Naive thymus-derived CD4-positive, alpha-beta T cell (primary cell): ENCODE measurements at regions not wholly inside any gene's neighbourhood (a gene's known extent, or its start where the extent isn't known, plus 50 kb on each side); places are given as distances from the start of the nearest gene placed in this dataset.

Experiments used
- ATAC-seq: fragments of 150-1000 bp; cut with Tn5 transposase; 2 replicates; pipeline ENCODE4 v1.10.0; 2021; ENCODE audit warnings: mild to moderate bottlenecking, moderate library complexity
- CTCF ChIA-PET: fragments of 350-600 bp; sonication (Branson Sonifier 250); formaldehyde crosslinking; loops from one replicate; lab custom pipeline; 2021; ENCODE audit warnings: antibody characterized with exemption; lab: Charles Lee
- POLR2A ChIA-PET: fragments of 350-600 bp; sonication (Branson Sonifier 250); formaldehyde crosslinking; loops from one replicate; lab custom pipeline; 2021; ENCODE audit warnings: antibody characterized with exemption, inconsistent platforms; lab: Charles Lee
- DNase-seq, 9 donors: peaks; one replicate each; pipeline versions ENCODE4 v3.0.0 to v3.0.0-alpha.2; 2020 to 2022; ENCODE audit warnings: mixed read lengths in 1 of 9
- H3K27ac ChIP-seq: one replicate; pipeline ENCODE4 v1.7.0; 2013; ENCODE audit warnings: mild to moderate bottlenecking, low read depth, low read length, moderate library complexity
- H3K27me3 ChIP-seq, 2 donors: one replicate each; pipeline ENCODE4 v1.7.0; 2013; ENCODE audit warnings: low read length in 2 of 2, mild to moderate bottlenecking in 2 of 2, moderate library complexity in 2 of 2; ENCODE audit not compliant: control insufficient read depth in 2 of 2, insufficient read depth in 2 of 2
- H3K36me3 ChIP-seq, 3 experiments: 1 replicate in 2 of 3; 2 replicates in 1 of 3; pipeline ENCODE4 v1.7.0; 2013; ENCODE audit warnings: low read length in 3 of 3, mild to moderate bottlenecking in 3 of 3, moderate library complexity in 1 of 3; ENCODE audit not compliant: insufficient read depth in 3 of 3, control insufficient read depth in 2 of 3
- H3K4me1 ChIP-seq, 2 donors: one replicate each; pipeline ENCODE4 v1.7.0; 2013; ENCODE audit warnings: low read length in 2 of 2, mild to moderate bottlenecking in 2 of 2, moderate library complexity in 1 of 2; ENCODE audit not compliant: control insufficient read depth in 2 of 2, insufficient read depth in 2 of 2
- H3K4me3 ChIP-seq: 2 replicates; pipeline ENCODE4 v1.7.0; 2013; ENCODE audit warnings: mild to moderate bottlenecking, low read length
- H3K9me3 ChIP-seq, 3 experiments: 1 replicate in 2 of 3; 2 replicates in 1 of 3; pipeline ENCODE4 v1.7.0; 2013; ENCODE audit warnings: low read length in 3 of 3; ENCODE audit not compliant: control insufficient read depth in 2 of 3
- H3K27ac Mint-ChIP-seq, 9 donors: one replicate each; pipeline ENCODE4 v1.8.0; 2020 to 2022; ENCODE audit warnings: mixed read lengths in 9 of 9, mild to moderate bottlenecking in 8 of 9, moderate library complexity in 5 of 9, inconsistent platforms in 2 of 9
- H3K27me3 Mint-ChIP-seq, 5 donors: one replicate each; pipeline ENCODE4 v1.8.0; 2021 to 2022; ENCODE audit warnings: mixed read lengths in 5 of 5, mild to moderate bottlenecking in 1 of 5
- H3K36me3 Mint-ChIP-seq, 5 donors: one replicate each; pipeline ENCODE4 v1.8.0; 2020 to 2022; ENCODE audit warnings: mixed read lengths in 5 of 5, mild to moderate bottlenecking in 3 of 5, inconsistent platforms in 1 of 5
- H3K4me1 Mint-ChIP-seq, 7 donors: one replicate each; pipeline ENCODE4 v1.8.0; 2020 to 2022; ENCODE audit warnings: mixed read lengths in 7 of 7, mild to moderate bottlenecking in 3 of 7, inconsistent platforms in 1 of 7
- H3K4me3 Mint-ChIP-seq, 10 donors: one replicate each; pipeline ENCODE4 v1.8.0; 2020 to 2022; ENCODE audit warnings: mild to moderate bottlenecking in 10 of 10, mixed read lengths in 10 of 10, moderate library complexity in 6 of 10, inconsistent platforms in 2 of 10
- H3K9me3 Mint-ChIP-seq, 11 donors: one replicate each; pipeline ENCODE4 v1.8.0; 2020 to 2022; ENCODE audit warnings: mixed read lengths in 11 of 11, mild to moderate bottlenecking in 4 of 11, inconsistent platforms in 1 of 11, moderate library complexity in 1 of 11
- intact Hi-C, 2 donors: fragments of 100-400 bp; cut with micrococcal nuclease; formaldehyde crosslinking; loops; one replicate each; pipeline ENCODE4 v1.15.1; 2023

GRCh38 chr1:198856601-198857000, 217.8 kb downstream of the PTPRC start:
- intact Hi-C loops = no loop called here
- POLR2A ChIA-PET = no interaction called here
- no peaks in the 10 kb centered on the region for H3K27me3 ChIP-seq
- H3K36me3 ChIP-seq = no peaks in the 10 kb centered on the region
- Mint-ChIP-seq H3K27ac (no peak overlapping the region), H3K4me1 (peaks cover 0 to 18% (median 0%) of the 10 kb centered on the region in 7 donors), H3K9me3 (peaks cover 0 to 6% (median 0%) of the 10 kb centered on the region in 11 donors), H3K27me3 (no peaks in the 10 kb centered on the region), H3K4me3 (no peak overlapping the region), H3K36me3 (peaks cover 4 to 49% (median 28%) of the 10 kb centered on the region in 5 donors)
- no peak overlapping the region for H3K27ac ChIP-seq
- DNase-seq (no peak), ATAC-seq (no peak)
- H3K9me3 ChIP-seq = no peaks in the 10 kb centered on the region
- CTCF ChIA-PET = no interaction called here
- no peaks in the 10 kb centered on the region for H3K4me1 ChIP-seq
- H3K4me3 ChIP-seq = no peak overlapping the region

DNA sequence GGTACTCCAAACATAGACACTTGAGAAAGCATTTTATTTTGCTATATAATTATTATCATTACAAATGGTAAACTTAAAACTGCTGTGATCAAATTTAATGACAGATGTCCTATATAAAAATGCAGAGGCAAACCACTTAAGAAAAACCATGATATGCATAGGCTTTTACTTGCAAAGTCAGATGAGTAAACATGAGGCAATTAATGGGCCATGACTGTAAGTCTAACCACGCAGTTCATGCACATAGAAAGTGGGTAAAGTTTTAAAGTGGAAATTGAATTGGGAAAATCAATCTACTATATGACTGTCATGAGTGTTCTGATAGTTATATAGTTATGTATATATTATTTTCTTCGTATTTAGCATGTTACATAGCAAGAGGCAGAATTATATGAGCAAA, 219.2 kb downstream of the PTPRC start:
- Mint-ChIP-seq H3K4me3 (no peak overlapping the region), H3K36me3 (peaks cover 4 to 45% (median 28%) of the 10 kb centered on the region in 5 donors), H3K27ac (no peak overlapping the region), H3K27me3 (no peaks in the 10 kb centered on the region), H3K9me3 (peaks cover 0 to 6% (median 0%) of the 10 kb centered on the region in 11 donors), H3K4me1 (peaks cover 0 to 17% (median 0%) of the 10 kb centered on the region in 7 donors)
- Histone ChIP-seq H3K4me1 (no peaks in the 10 kb centered on the region), H3K36me3 (no peaks in the 10 kb centered on the region), H3K27ac (no peak overlapping the region), H3K4me3 (no peak overlapping the region), H3K9me3 (no peaks in the 10 kb centered on the region), H3K27me3 (no peaks in the 10 kb centered on the region)
- intact Hi-C loops = no loop called here
- ChIA-PET CTCF (no interaction called here), POLR2A (no interaction called here)
- ATAC-seq = no peak
- DNase-seq = no peak

DNA sequence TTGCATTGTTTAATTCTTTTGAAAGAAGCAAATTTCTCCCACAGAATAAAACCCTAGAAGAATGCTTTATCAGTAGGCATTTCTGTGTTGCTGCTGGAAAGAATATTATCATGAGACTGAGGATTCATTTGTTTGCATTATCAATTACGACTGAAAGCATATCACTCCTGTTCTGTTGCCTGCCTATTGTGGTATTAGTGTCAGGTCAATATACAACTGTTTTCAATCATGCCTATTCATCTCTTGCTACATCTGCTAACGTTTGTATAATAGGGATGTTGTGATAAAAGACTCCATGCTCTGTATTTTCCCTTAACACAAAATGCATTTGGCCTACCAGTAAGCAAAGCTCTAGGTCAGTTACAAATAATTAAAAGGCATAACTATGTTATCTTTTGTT, 221.5 kb downstream of the PTPRC start:
- Mint-ChIP-seq H3K4me1 (peaks cover 0 to 12% (median 0%) of the 10 kb centered on the region in 7 donors), H3K9me3 (peaks cover 0 to 6% (median 0%) of the 10 kb centered on the region in 11 donors), H3K36me3 (peaks cover 4 to 32% (median 24%) of the 10 kb centered on the region in 5 donors), H3K27me3 (no peaks in the 10 kb centered on the region), H3K4me3 (no peak overlapping the region), H3K27ac (no peak overlapping the region)
- Histone ChIP-seq H3K9me3 (no peaks in the 10 kb centered on the region), H3K4me1 (no peaks in the 10 kb centered on the region), H3K4me3 (no peak overlapping the region), H3K27ac (no peak overlapping the region), H3K36me3 (no peaks in the 10 kb centered on the region), H3K27me3 (no peaks in the 10 kb centered on the region)
- CTCF ChIA-PET = no interaction called here
- DNase-seq (no peak), ATAC-seq (no peak)
- POLR2A ChIA-PET = no interaction called here
- intact Hi-C loops = no loop called here

DNA sequence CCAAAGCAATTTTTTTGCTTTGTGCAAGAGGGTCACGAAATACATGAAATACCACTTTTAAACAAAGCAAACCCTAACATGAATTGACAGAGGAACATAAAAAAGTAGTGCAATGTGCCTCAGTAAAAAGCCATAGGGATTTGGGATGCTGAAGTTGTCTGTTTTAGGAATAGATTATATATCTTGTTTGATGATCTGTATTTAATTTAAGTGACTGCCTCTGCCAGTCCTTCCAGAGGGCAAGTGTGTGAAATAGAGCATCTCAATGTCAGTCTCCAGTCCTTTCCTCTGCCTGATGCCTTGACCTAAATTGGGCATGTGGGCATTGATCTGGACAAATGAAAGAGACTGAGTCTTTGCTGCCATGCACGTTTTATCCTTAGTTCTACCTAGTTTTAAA, 222.8 kb downstream of the PTPRC start:
- ChIA-PET CTCF (no interaction called here), POLR2A (no interaction called here)
- Mint-ChIP-seq H3K4me3 (no peak overlapping the region), H3K4me1 (peaks cover 0 to 10% (median 0%) of the 10 kb centered on the region in 7 donors), H3K9me3 (peaks cover 0 to 6% (median 0%) of the 10 kb centered on the region in 11 donors), H3K27me3 (no peaks in the 10 kb centered on the region), H3K27ac (no peak overlapping the region), H3K36me3 (peaks cover under 1 to 28% (median 20%) of the 10 kb centered on the region in 5 donors)
- Histone ChIP-seq H3K9me3 (no peaks in the 10 kb centered on the region), H3K4me1 (no peaks in the 10 kb centered on the region), H3K36me3 (no peaks in the 10 kb centered on the region), H3K4me3 (no peak overlapping the region), H3K27ac (no peak overlapping the region), H3K27me3 (no peaks in the 10 kb centered on the region)
- intact Hi-C loops = no loop called here
- ATAC-seq = no peak
- no peak for DNase-seq

GRCh38 chr1:198864695-198865094, 225.9 kb downstream of the PTPRC start:
- Mint-ChIP-seq H3K27me3 (no peaks in the 10 kb centered on the region), H3K4me3 (no peak overlapping the region), H3K4me1 (peaks cover 0 to 12% (median 0%) of the 10 kb centered on the region in 7 donors), H3K9me3 (no peaks in the 10 kb centered on the region), H3K36me3 (peaks cover 0 to 17% (median 0%) of the 10 kb centered on the region in 5 donors), H3K27ac (no peak overlapping the region)
- intact Hi-C loops = no loop called here
- Histone ChIP-seq H3K4me1 (no peaks in the 10 kb centered on the region), H3K27me3 (no peaks in the 10 kb centered on the region), H3K4me3 (no peak overlapping the region), H3K36me3 (no peaks in the 10 kb centered on the region), H3K9me3 (no peaks in the 10 kb centered on the region), H3K27ac (no peak overlapping the region)
- ATAC-seq = no peak
- ChIA-PET CTCF (no interaction called here), POLR2A (no interaction called here)
- no peak for DNase-seq

DNA sequence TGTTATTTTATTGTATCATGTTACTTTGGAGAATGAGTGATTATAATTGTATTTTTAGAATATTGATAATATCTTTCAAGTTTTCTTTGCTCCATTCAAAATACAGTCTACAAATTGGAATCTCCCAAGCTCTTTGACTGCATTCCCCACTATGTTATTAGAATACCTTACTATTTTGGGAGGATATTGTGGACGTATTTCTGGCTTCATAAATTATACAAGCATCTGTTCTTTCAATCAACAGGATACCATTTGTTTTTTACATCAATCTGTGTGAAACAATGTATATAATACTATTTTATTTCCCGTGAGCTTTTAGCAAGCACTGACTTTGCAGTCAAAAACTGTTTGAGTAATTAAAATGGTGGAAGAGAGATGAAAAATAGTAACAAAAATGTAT, 226.5 kb downstream of the PTPRC start:
- Histone ChIP-seq H3K4me3 (no peak overlapping the region), H3K27me3 (no peaks in the 10 kb centered on the region), H3K36me3 (no peaks in the 10 kb centered on the region), H3K9me3 (no peaks in the 10 kb centered on the region), H3K27ac (no peak overlapping the region), H3K4me1 (no peaks in the 10 kb centered on the region)
- ATAC-seq (no peak), DNase-seq (no peak)
- Mint-ChIP-seq H3K36me3 (peaks cover 0 to 17% (median 0%) of the 10 kb centered on the region in 5 donors), H3K4me1 (peaks cover 0 to 12% (median 0%) of the 10 kb centered on the region in 7 donors), H3K9me3 (no peaks in the 10 kb centered on the region), H3K27me3 (no peaks in the 10 kb centered on the region), H3K4me3 (no peak overlapping the region), H3K27ac (no peak overlapping the region)
- intact Hi-C loops = no loop called here
- CTCF ChIA-PET = no interaction called here
- POLR2A ChIA-PET = no interaction called here

DNA sequence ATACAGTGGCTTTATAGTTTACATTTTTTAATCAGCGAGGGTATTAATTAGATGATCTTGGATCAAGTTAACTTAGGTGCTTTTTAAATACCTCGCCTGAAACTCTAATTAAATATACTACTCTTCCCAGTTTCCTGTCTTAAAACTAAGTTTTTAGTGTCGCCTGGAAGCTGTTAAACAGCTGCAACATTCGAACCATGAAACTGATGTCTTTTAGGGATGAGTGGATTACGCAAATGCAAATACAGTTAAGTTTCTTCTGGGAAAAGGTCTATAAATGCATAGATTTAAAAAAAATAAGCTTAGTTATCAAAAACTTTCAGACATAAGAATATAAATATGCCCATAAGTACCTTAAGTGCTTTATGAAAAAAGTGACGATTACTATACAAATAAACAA, 228.3 kb downstream of the PTPRC start:
- Histone ChIP-seq H3K4me3 (no peak overlapping the region), H3K27me3 (no peaks in the 10 kb centered on the region), H3K36me3 (no peaks in the 10 kb centered on the region), H3K27ac (no peak overlapping the region), H3K4me1 (no peaks in the 10 kb centered on the region), H3K9me3 (no peaks in the 10 kb centered on the region)
- peaks cover 0 to 24% (median 1%) of the 10 kb centered on the region in 5 donors for H3K36me3 Mint-ChIP-seq
- intact Hi-C loops = no loop called here
- no peak overlapping the region for H3K4me3 Mint-ChIP-seq
- H3K9me3 Mint-ChIP-seq = peaks cover 0 to 4% (median 0%) of the 10 kb centered on the region in 11 donors
- DNase-seq = no peak
- no peak for ATAC-seq
- no peak overlapping the region for H3K27ac Mint-ChIP-seq
- ChIA-PET CTCF (interaction anchor here (0.6 kb wide), 1 partner anchor 62 kb away, joined by 3 read pairs; no protein-coding TSS in a partner anchor), POLR2A (no interaction called here)
- no peaks in the 10 kb centered on the region for H3K27me3 Mint-ChIP-seq
- H3K4me1 Mint-ChIP-seq = peaks cover 0 to 13% (median 0%) of the 10 kb centered on the region in 7 donors
